ENCODE measurements at regions not wholly inside any gene's neighbourhood (a gene's known extent, or its start where the extent isn't known, plus 50 kb on each side); places are given as distances from the start of the nearest gene placed in this dataset.

GRCh38 chr6:40760887-40761286 is 173.7 kb upstream of the LRFN2 start:
- POLR2A ChIA-PET (ENCODE audit: low non-redundant PET), result no interaction called here
- no peaks in the 10 kb centered on the region for H3K36me3 ChIP-seq (ENCODE audit: insufficient read depth, low read length, poor library complexity, severe bottlenecking)
- no TSS peak for BruUV-seq (replicated peaks)
- H3K9me3 ChIP-seq (ENCODE audit: low read depth, low read length, poor library complexity, severe bottlenecking), result no peaks in the 10 kb centered on the region
- H3K27ac ChIP-seq (ENCODE audit: low read depth, low read length, poor library complexity, severe bottlenecking), result no peak overlapping the region
- intact Hi-C loops (cut with micrococcal nuclease; ENCODE audit: unreplicated experiment), result no loop called here
- no peak for TF ChIP-seq CTCF (conservative IDR thresholded peaks at IDR 0.05; ENCODE audit: low read depth, low read length)
- TF ChIP-seq EZH2 (IDR thresholded peaks at IDR 0.05; ENCODE audit: borderline replicate concordance, low read depth, low read length, poor library complexity, severe bottlenecking), result no peak
- CTCF ChIA-PET, result no interaction called here
- DNase-seq (ENCODE audit: low spot score), result no peak
- no peaks in the 10 kb centered on the region for H3K4me1 ChIP-seq (ENCODE audit: insufficient read depth, low read length, poor library complexity, severe bottlenecking)
- H3K4me3 ChIP-seq (ENCODE audit: low read depth, low read length, poor library complexity, severe bottlenecking), result no peak overlapping the region
- no peaks in the 10 kb centered on the region for H3K27me3 ChIP-seq (replicated peaks; ENCODE audit: insufficient read depth, low read depth, low read length, poor library complexity)

- Histone ChIP-seq H3K36me3 (ENCODE audit: insufficient read depth, low read length, poor library complexity, severe bottlenecking) (no peaks in the 10 kb centered on the region), H3K4me1 (ENCODE audit: insufficient read depth, low read length, poor library complexity, severe bottlenecking) (no peaks in the 10 kb centered on the region), H3K27me3 (replicated peaks; ENCODE audit: insufficient read depth, low read depth, low read length, poor library complexity) (no peaks in the 10 kb centered on the region), H3K27ac (ENCODE audit: low read depth, low read length, poor library complexity, severe bottlenecking) (no peak overlapping the region), H3K9me3 (ENCODE audit: low read depth, low read length, poor library complexity, severe bottlenecking) (no peaks in the 10 kb centered on the region), H3K4me3 (ENCODE audit: low read depth, low read length, poor library complexity, severe bottlenecking) (no peak overlapping the region)
- ChIA-PET POLR2A (ENCODE audit: low non-redundant PET) (no interaction called here), CTCF (no interaction called here)
- intact Hi-C loops (cut with micrococcal nuclease; ENCODE audit: unreplicated experiment), result no loop called here
- TF ChIP-seq EZH2 (IDR thresholded peaks at IDR 0.05; ENCODE audit: borderline replicate concordance, low read depth, low read length, poor library complexity, severe bottlenecking) (no peak), CTCF (conservative IDR thresholded peaks at IDR 0.05; ENCODE audit: low read depth, low read length) (no peak)
- no TSS peak for BruUV-seq (replicated peaks)
- no peak for DNase-seq (ENCODE audit: low spot score)
These were observed 172.7 kb upstream of the LRFN2 start for GRCh38 chr6:40759838-40760237.

GRCh38 chr6:40759264-40759663 is 172.1 kb upstream of the LRFN2 start:
- no peak for TF ChIP-seq EZH2 (IDR thresholded peaks at IDR 0.05; ENCODE audit: borderline replicate concordance, low read depth, low read length, poor library complexity, severe bottlenecking)
- TF ChIP-seq CTCF (conservative IDR thresholded peaks at IDR 0.05; ENCODE audit: low read depth, low read length), result no peak
- H3K4me1 ChIP-seq (ENCODE audit: insufficient read depth, low read length, poor library complexity, severe bottlenecking), result no peaks in the 10 kb centered on the region
- intact Hi-C loops (cut with micrococcal nuclease; ENCODE audit: unreplicated experiment), result no loop called here
- H3K27ac ChIP-seq (ENCODE audit: low read depth, low read length, poor library complexity, severe bottlenecking), result no peak overlapping the region
- CTCF ChIA-PET, result no interaction called here
- BruUV-seq (replicated peaks), result no TSS peak
- H3K36me3 ChIP-seq (ENCODE audit: insufficient read depth, low read length, poor library complexity, severe bottlenecking), result no peaks in the 10 kb centered on the region
- no peak overlapping the region for H3K4me3 ChIP-seq (ENCODE audit: low read depth, low read length, poor library complexity, severe bottlenecking)
- H3K9me3 ChIP-seq (ENCODE audit: low read depth, low read length, poor library complexity, severe bottlenecking), result no peaks in the 10 kb centered on the region
- DNase-seq (ENCODE audit: low spot score), result no peak
- H3K27me3 ChIP-seq (replicated peaks; ENCODE audit: insufficient read depth, low read depth, low read length, poor library complexity), result no peaks in the 10 kb centered on the region
- POLR2A ChIA-PET (ENCODE audit: low non-redundant PET), result no interaction called here
